ENCODE measurements at regions not wholly inside any gene's neighbourhood (a gene's known extent, or its start where the extent isn't known, plus 50 kb on each side); places are given as distances from the start of the nearest gene placed in this dataset.

DNA sequence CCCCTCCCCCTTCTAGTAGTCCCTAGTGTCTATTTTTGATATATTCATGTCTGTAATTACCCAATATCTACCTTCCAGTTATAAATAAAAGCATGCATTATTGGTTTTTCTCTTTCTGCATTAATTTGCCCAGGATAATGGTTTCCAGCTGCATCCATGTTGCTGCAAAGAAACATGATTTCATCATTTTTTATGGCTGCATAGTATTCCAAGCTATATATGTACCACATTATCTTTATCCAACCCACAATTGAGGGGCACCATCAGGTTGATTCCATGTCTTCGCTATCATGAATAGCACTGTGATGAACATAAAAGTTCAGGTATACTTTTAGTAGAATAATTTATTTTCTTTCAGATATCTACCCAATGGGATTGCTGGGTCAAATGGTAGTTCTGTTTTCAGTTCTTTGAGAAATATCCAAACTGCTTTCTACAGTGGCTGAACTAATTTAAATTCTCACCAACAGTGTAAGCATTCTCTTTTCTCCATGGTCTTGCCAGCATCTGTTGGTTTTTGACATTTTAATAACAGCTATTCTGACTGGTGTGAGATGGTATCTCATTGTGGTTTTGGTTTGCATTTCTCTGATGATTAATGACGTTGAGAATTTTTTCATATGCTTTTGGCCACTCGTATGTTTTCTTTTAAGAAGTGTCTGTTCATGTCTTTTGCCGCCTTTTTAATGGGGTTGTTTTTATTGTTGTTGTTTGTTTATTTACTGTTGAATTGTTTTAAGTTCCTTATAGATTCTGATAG, 746.1 kb upstream of the MEF2C start:
- ChIA-PET POLR2A (ENCODE audit: partially characterized antibody) (no interaction called here), CTCF (ENCODE audit: partially characterized antibody) (interaction anchor here (0.6 kb wide), 1 partner anchor 1516 kb away, joined by 3 read pairs; no protein-coding TSS in a partner anchor)
- no peak overlapping the region for H2BK120ac ChIP-seq (replicated peaks; ENCODE audit: low read depth, low read length)
- no peak overlapping the region for H2BK12ac ChIP-seq (ENCODE audit: low read depth, low read length)
- no peak overlapping the region for H3K4me2 ChIP-seq (ENCODE audit: insufficient read depth in 1 of 2, low read depth in 2 of 2, low read length in 2 of 2)
- H3K56ac ChIP-seq (replicated peaks; ENCODE audit: insufficient read length, low read depth, low read length), result no peak overlapping the region
- H3K18ac ChIP-seq (ENCODE audit: extremely low read depth, low read length), result no peak overlapping the region
- no peak overlapping the region for H2AK5ac ChIP-seq (ENCODE audit: low read depth, low read length)
- H3K79me1 ChIP-seq (ENCODE audit: low read depth, low read length), result no peaks in the 10 kb centered on the region
- 89% methylated on average over 4 of the region's 4 CpGs; no CpG with 5 or more reads in 1 of the 2 experiments for WGBS, 2 experiments (ENCODE audit: extremely low coverage in 1 of 2, insufficient coverage in 1 of 2, insufficient read length in 1 of 2, insufficient replicate concordance in 2 of 2, low coverage in 1 of 2, low lambda C conversion rate in 2 of 2, missing lambda C conversion rate in 1 of 2)
- H2BK20ac ChIP-seq (ENCODE audit: low read length), result no peak overlapping the region
- no peak overlapping the region for H3K4me3 ChIP-seq (ENCODE audit: extremely low read depth in 1 of 4, insufficient read depth in 2 of 4, low read depth in 3 of 4, low read length in 4 of 4)
- no peaks in the 10 kb centered on the region for H3K23me2 ChIP-seq (ENCODE audit: low read depth, low read length)
- H3K4ac ChIP-seq (replicated peaks; ENCODE audit: insufficient read length, low read depth, low read length), result no peak overlapping the region
- FAIRE-seq, result no peak
- H3K79me2 ChIP-seq (ENCODE audit: control insufficient read depth in 1 of 2, insufficient read depth in 2 of 2, low read length in 2 of 2), result no peaks in the 10 kb centered on the region
- H3K9ac ChIP-seq (replicated peaks in 1 of 4; ENCODE audit: extremely low read depth in 1 of 4, low read depth in 3 of 4, low read length in 3 of 4), result no peak overlapping the region
- H4K91ac ChIP-seq (replicated peaks; ENCODE audit: insufficient read length, low read length), result no peak overlapping the region
- no peak overlapping the region for H3K23ac ChIP-seq (ENCODE audit: insufficient read length)
- no peaks in the 10 kb centered on the region for H3K9me3 ChIP-seq (ENCODE audit: insufficient read depth in 2 of 2, low read depth in 1 of 2, low read length in 1 of 2)
- no peak overlapping the region for H3K14ac ChIP-seq (ENCODE audit: insufficient read length)
- no peak for TF ChIP-seq RNF2 (IDR thresholded peaks at IDR 0.05; ENCODE audit: borderline replicate concordance, low read depth, low read length, missing control alignments, poor library complexity, severe bottlenecking)
- no peak overlapping the region for H3K27ac ChIP-seq (ENCODE audit: low read depth, low read length)
- no peak for DNase-seq (ENCODE audit: low read depth in 1 of 2, low spot score in 2 of 2)
- H2AFZ ChIP-seq (ENCODE audit: low read length), result no peak overlapping the region
- no peaks in the 10 kb centered on the region for H3K27me3 ChIP-seq (replicated peaks in 1 of 4; ENCODE audit: control insufficient read depth in 3 of 4, extremely low read depth in 1 of 4, insufficient read depth in 3 of 4, low read length in 3 of 4)
- no peaks in the 10 kb centered on the region for H4K20me1 ChIP-seq (replicated peaks in 1 of 2; ENCODE audit: control insufficient read depth in 1 of 2, insufficient read depth in 2 of 2, low read length in 2 of 2)
- no peak overlapping the region for H2BK5ac ChIP-seq (ENCODE audit: low read depth, low read length)
- H4K5ac ChIP-seq (ENCODE audit: insufficient read length, low read depth, low read length), result no peak overlapping the region
- H4K8ac ChIP-seq (ENCODE audit: extremely low read depth, insufficient read depth, low read length), result no peak overlapping the region
- H3K36me3 ChIP-seq (ENCODE audit: control insufficient read depth in 2 of 4, insufficient read depth in 4 of 4, low read length in 3 of 4), result no peaks in the 10 kb centered on the region
- no peaks in the 10 kb centered on the region for H3K4me1 ChIP-seq (replicated peaks in 1 of 4; ENCODE audit: control insufficient read depth in 3 of 4, insufficient read depth in 4 of 4, low read length in 3 of 4)
- no peak overlapping the region for H2BK15ac ChIP-seq (ENCODE audit: low read length)
